GM21619 (cell line): ENCODE measurements at regions not wholly inside any gene's neighbourhood (a gene's known extent, or its start where the extent isn't known, plus 50 kb on each side); places are given as distances from the start of the nearest gene placed in this dataset.
"Not testable (repeated sequence)": the region's sequence is repeated elsewhere in the genome, so short reads cannot be mapped to it uniquely, and the experiment has no call there.

Experiments used
- ATAC-seq: cut with Tn5 transposase; IDR thresholded peaks from one replicate; pipeline ENCODE4 v1.9.1; 2021; ENCODE audit not compliant: unreplicated experiment

GRCh38 chr11:122405547-122406341 is 249.8 kb upstream of the UBASH3B start:
- ATAC-seq, result no peak

GRCh38 chr11:122404571-122404970 is 251.0 kb upstream of the UBASH3B start:
- no peak for ATAC-seq

GRCh38 chr11:122401581-122401980 is 253.9 kb upstream of the UBASH3B start:
- ATAC-seq, result not testable (repeated sequence)

- peak; percentile 79 for ATAC-seq
These were observed 256.1 kb upstream of the UBASH3B start for GRCh38 chr11:122399375-122399774.

- no peak for ATAC-seq
These were observed 256.7 kb upstream of the UBASH3B start for GRCh38 chr11:122398851-122399250.

- ATAC-seq, result no peak
These were observed 257.4 kb upstream of the UBASH3B start for GRCh38 chr11:122398167-122398566.

- no peak for ATAC-seq
These were observed 260.2 kb upstream of the UBASH3B start for GRCh38 chr11:122395282-122395681.

GRCh38 chr11:122394313-122394712 is 261.2 kb upstream of the UBASH3B start:
- ATAC-seq, result no peak

GRCh38 chr11:122393209-122393860 is 262.2 kb upstream of the UBASH3B start:
- ATAC-seq, result no peak

- no peak for ATAC-seq
These were observed 263.0 kb upstream of the UBASH3B start for GRCh38 chr11:122392508-122392907.

GRCh38 chr11:122391049-122391448 is 264.5 kb upstream of the UBASH3B start:
- ATAC-seq, result no peak

GRCh38 chr11:122383186-122383585 is 267.2 kb upstream of the BLID start:
- ATAC-seq, result no peak

GRCh38 chr11:122375687-122376399 is 259.8 kb upstream of the BLID start:
- ATAC-seq, result peak; percentile 85

- ATAC-seq, result no peak
These were observed 252.8 kb upstream of the BLID start for GRCh38 chr11:122368796-122369195.

GRCh38 chr11:122367809-122368231 is 251.8 kb upstream of the BLID start:
- ATAC-seq, result no peak

GRCh38 chr11:122365610-122366360 is 249.8 kb upstream of the BLID start:
- no peak for ATAC-seq

GRCh38 chr11:122363296-122363695 is 247.3 kb upstream of the BLID start:
- no peak for ATAC-seq

GRCh38 chr11:122362381-122362780 is 246.4 kb upstream of the BLID start:
- ATAC-seq, result no peak

GRCh38 chr11:122360875-122361274 is 244.9 kb upstream of the BLID start:
- no peak for ATAC-seq

GRCh38 chr11:122359081-122359571 is 243.1 kb upstream of the BLID start:
- ATAC-seq, result no peak

GRCh38 chr11:122358292-122358691 is 242.3 kb upstream of the BLID start:
- no peak for ATAC-seq
